GM12892 (cell line): ENCODE measurements at regions not wholly inside any gene's neighbourhood (a gene's known extent, or its start where the extent isn't known, plus 50 kb on each side); places are given as distances from the start of the nearest gene placed in this dataset.

Source experiments
- DNase-seq: peaks from one replicate; pipeline ENCODE4 v3.0.0; 2011; ENCODE audit not compliant: insufficient read length
- FAIRE-seq: peaks from 2 replicates; lab custom pipeline; 2011; peaks lifted over from hg19 to GRCh38; lab: Jason Lieb, UNC
- POLR2A ChIP-seq: IDR thresholded peaks from 2 replicates; pipeline ENCODE4 v1.6.1; 2011; ENCODE audit warnings: low read depth, low read length, control low read depth
- POLR2AphosphoS5 ChIP-seq: IDR thresholded peaks from 2 replicates; pipeline ENCODE4 v1.6.1; 2011; ENCODE audit warnings: low read depth, low read length, control low read depth
- TAF1 ChIP-seq: IDR thresholded peaks from 2 replicates; pipeline ENCODE4 v1.6.1; 2011; ENCODE audit warnings: low read depth, mild to moderate bottlenecking, control low read depth, low read length, borderline replicate concordance

- FAIRE-seq (no peak), DNase-seq (no peak)
- TF ChIP-seq TAF1 (no peak), POLR2AphosphoS5 (no peak), POLR2A (no peak)
These were observed 164.1 kb upstream of the ECI2 start for GRCh38 chr6:4299476-4299875.

- FAIRE-seq (no peak), DNase-seq (no peak)
- TF ChIP-seq POLR2A (no peak), POLR2AphosphoS5 (no peak), TAF1 (no peak)
These were observed 162.0 kb upstream of the ECI2 start for GRCh38 chr6:4297348-4297747.

GRCh38 chr6:4296552-4296951 lies 161.2 kb upstream of the ECI2 start:
- FAIRE-seq (no peak), DNase-seq (no peak)
- TF ChIP-seq POLR2AphosphoS5 (no peak), TAF1 (no peak), POLR2A (no peak)

- DNase-seq: no peak
- FAIRE-seq: no peak
- no peak for TF ChIP-seq POLR2A
- TF ChIP-seq TAF1: no peak
- TF ChIP-seq POLR2AphosphoS5: no peak
These were observed 160.4 kb upstream of the ECI2 start for GRCh38 chr6:4295783-4296155.

GRCh38 chr6:4295058-4295782 lies 159.8 kb upstream of the ECI2 start:
- TF ChIP-seq POLR2AphosphoS5 (no peak), POLR2A (no peak), TAF1 (no peak)
- no peak for DNase-seq
- FAIRE-seq: no peak

GRCh38 chr6:4294636-4295035 lies 159.3 kb upstream of the ECI2 start:
- no peak for TF ChIP-seq TAF1
- no peak for TF ChIP-seq POLR2A
- TF ChIP-seq POLR2AphosphoS5: no peak
- no peak for DNase-seq
- no peak for FAIRE-seq

- no peak for TF ChIP-seq POLR2AphosphoS5
- no peak for TF ChIP-seq TAF1
- no peak for TF ChIP-seq POLR2A
- FAIRE-seq: no peak
- DNase-seq: no peak
These were observed 156.4 kb upstream of the ECI2 start for GRCh38 chr6:4291453-4292403.

GRCh38 chr6:4289770-4290320 lies 154.5 kb upstream of the ECI2 start:
- no peak for TF ChIP-seq POLR2A
- no peak for TF ChIP-seq TAF1
- TF ChIP-seq POLR2AphosphoS5: no peak
- no peak for DNase-seq
- no peak for FAIRE-seq

- FAIRE-seq (no peak), DNase-seq (no peak)
- TF ChIP-seq POLR2A (no peak), TAF1 (no peak), POLR2AphosphoS5 (no peak)
These were observed 152.5 kb upstream of the ECI2 start for GRCh38 chr6:4287811-4288244.

- FAIRE-seq: no peak
These were observed 152.0 kb upstream of the ECI2 start for GRCh38 chr6:4287372-4287771.

GRCh38 chr6:4282926-4283325 lies 147.6 kb upstream of the ECI2 start:
- TF ChIP-seq POLR2AphosphoS5: no peak
- no peak for TF ChIP-seq TAF1
- no peak for TF ChIP-seq POLR2A
- FAIRE-seq (no peak), DNase-seq (no peak)

More at GRCh38 chr6:4287372-4287771, 152.0 kb upstream of the ECI2 start:
- TF ChIP-seq POLR2A: no peak
- no peak for TF ChIP-seq POLR2AphosphoS5
- TF ChIP-seq TAF1: no peak
- DNase-seq: no peak
